ENCODE measurements at regions not wholly inside any gene's neighbourhood (a gene's known extent, or its start where the extent isn't known, plus 50 kb on each side); places are given as distances from the start of the nearest gene placed in this dataset.

DNA sequence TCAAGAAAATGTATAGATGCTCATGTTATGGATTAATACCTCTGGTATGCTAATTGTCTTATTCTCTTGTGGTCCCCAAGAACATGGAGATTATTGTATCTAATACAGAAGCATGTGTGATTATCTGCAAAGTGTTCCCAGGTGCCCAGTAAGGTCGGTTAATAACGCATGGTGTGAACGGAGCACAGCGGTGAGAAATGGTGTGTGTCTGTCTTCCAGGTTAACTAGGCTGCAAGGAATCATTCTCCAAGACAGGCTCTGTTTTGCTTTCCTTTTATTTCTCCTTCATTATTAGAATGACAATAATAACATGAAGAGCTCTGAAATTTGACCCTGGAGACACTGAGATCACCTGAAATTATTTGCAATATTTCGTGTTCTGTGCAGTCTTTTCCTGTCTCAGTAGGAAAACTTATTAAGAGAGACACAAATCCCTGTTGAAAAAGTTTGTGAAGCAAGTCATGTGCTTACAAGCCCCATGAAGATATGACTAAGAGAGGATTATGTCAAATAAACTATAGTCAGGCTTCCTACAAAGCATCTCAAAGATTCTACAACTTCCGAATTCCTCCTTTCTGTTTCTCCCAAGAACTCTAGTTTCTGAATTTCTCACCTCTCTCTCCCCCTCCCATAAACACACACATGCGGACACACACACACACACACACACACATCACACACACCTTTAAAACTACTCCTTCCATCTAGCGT, 230.9 kb downstream of the HS3ST1 start:
- intact Hi-C loops (cut with DNase I), result no loop called here
- TF ChIP-seq, protein P1, sequence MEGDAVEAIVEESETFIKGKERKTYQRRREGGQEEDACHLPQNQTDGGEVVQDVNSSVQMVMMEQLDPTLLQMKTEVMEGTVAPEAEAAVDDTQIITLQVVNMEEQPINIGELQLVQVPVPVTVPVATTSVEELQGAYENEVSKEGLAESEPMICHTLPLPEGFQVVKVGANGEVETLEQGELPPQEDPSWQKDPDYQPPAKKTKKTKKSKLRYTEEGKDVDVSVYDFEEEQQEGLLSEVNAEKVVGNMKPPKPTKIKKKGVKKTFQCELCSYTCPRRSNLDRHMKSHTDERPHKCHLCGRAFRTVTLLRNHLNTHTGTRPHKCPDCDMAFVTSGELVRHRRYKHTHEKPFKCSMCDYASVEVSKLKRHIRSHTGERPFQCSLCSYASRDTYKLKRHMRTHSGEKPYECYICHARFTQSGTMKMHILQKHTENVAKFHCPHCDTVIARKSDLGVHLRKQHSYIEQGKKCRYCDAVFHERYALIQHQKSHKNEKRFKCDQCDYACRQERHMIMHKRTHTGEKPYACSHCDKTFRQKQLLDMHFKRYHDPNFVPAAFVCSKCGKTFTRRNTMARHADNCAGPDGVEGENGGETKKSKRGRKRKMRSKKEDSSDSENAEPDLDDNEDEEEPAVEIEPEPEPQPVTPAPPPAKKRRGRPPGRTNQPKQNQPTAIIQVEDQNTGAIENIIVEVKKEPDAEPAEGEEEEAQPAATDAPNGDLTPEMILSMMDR (IDR thresholded peaks at IDR 0.05), result no peak
- TF ChIP-seq POLR2A (IDR thresholded peaks at IDR 0.05), result no peak
- Histone ChIP-seq H3K9me3 (replicated peaks in 1 of 3) (no peaks in the 10 kb centered on the region), H3K4me1 (replicated peaks in 1 of 2) (no peaks in the 10 kb centered on the region), H3K4me3 (no peak overlapping the region), H3K36me3 (replicated peaks in 1 of 2) (no peaks in the 10 kb centered on the region), H3K27me3 (no peaks in the 10 kb centered on the region), H3K27ac (no peak overlapping the region)
- WGBS, 4 donors, result 86 to 92% (median 89%) methylated on average over 8 of the region's 8 CpGs
- DNase-seq, result no peak

DNA sequence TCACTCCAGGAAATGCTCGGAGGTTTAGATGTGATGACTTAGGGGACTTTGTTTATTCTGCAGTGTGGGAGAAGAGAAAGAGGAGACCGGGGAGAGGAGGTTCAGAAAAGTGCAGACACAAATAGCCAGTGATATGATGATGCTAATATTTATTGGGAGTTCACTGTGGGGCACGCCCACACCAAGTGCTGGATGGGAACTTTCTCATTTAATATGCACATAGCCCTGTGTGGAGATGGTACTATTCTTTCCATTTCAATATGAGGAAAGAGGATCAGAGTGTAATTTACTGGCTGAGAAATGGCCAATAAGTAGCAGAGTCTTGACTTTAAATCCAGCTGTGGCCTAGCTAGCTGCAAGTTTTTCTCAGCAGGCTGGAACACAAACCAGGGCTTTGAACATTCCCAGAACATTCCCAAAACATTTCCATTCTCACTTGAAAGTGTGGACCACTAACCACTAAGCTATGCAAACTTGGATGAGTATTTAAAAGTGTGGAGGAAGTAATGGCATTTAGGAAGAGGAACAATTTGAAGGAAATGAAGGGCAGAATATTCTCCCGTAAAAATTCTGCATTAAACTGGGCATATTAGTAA, 231.7 kb downstream of the HS3ST1 start:
- intact Hi-C loops (cut with DNase I), result no loop called here
- H3K36me3 ChIP-seq (replicated peaks in 1 of 2), result no peaks in the 10 kb centered on the region
- no peak for DNase-seq
- no peaks in the 10 kb centered on the region for H3K27me3 ChIP-seq
- no peak overlapping the region for H3K27ac ChIP-seq
- whole genome bisulfite sequencing, 4 donors, result 56 to 78% (median 69%) methylated on average over 4 of the region's 4 CpGs
- H3K4me3 ChIP-seq, result no peak overlapping the region
- TF ChIP-seq, protein P1 (IDR thresholded peaks at IDR 0.05), result no peak
- H3K4me1 ChIP-seq (replicated peaks in 1 of 2), result no peaks in the 10 kb centered on the region
- H3K9me3 ChIP-seq (replicated peaks in 1 of 3), result no peaks in the 10 kb centered on the region

DNA sequence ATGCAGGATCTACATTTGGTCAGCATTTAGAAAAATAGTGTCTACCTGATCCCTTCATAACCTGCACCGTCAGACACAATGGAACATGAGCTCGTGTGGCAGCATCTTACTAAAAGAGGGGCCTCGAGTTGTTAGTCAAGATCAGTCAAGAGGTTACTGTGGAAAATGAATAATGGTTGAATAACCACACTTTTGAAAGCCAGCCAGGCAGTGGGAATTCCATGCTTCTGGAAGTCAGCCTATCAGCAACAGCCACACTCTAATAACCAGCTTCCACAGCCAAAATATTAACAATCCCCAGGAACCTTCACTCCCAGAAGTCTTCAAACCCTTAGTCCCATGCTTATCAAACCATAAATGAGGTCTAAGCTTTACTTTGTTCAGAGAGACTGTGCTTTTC, 234.3 kb downstream of the HS3ST1 start:
- 57 to 84% (median 66%) methylated on average over 3 of the region's 3 CpGs for WGBS, 4 donors

DNA sequence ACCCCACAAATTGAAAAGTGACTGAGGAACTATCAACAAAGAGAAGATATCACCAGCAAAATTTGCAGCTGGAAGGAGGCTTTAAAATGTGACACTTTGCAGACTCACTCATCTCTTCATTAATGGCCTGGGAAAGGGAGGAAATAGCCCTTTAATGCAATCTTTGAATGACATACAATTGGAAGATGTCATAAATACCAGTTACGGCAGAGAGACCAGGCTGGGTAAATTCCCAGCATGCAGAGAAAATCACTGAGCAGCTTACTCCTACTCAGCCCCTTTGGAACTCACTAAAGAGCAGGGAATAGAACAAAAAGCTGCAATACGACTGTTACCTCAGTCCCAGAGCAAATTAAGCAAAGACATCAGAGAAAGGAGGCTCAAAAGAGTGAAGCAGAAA, 238.9 kb downstream of the HS3ST1 start:
- no peaks in the 10 kb centered on the region for H3K9me3 ChIP-seq (replicated peaks in 1 of 3)
- H3K27ac ChIP-seq, result no peak overlapping the region
- DNase-seq, result no peak
- H3K4me1 ChIP-seq (replicated peaks in 1 of 2), result no peaks in the 10 kb centered on the region
- no peaks in the 10 kb centered on the region for H3K36me3 ChIP-seq (replicated peaks in 1 of 2)
- no peak for TF ChIP-seq POLR2A (IDR thresholded peaks at IDR 0.05)
- TF ChIP-seq, protein P1 (IDR thresholded peaks at IDR 0.05), result no peak
- 19 to 37% (median 33%) methylated on average over 2 of the region's 2 CpGs for WGBS, 4 donors
- intact Hi-C loops (cut with DNase I), result no loop called here
- H3K27me3 ChIP-seq, result no peaks in the 10 kb centered on the region
- no peak overlapping the region for H3K4me3 ChIP-seq

More for the DNA sequence above, 234.3 kb downstream of the HS3ST1 start:
- DNase-seq, result no peak
- intact Hi-C loops (cut with DNase I), result no loop called here
- Histone ChIP-seq H3K4me3 (no peak overlapping the region), H3K36me3 (replicated peaks in 1 of 2) (no peaks in the 10 kb centered on the region), H3K27ac (no peak overlapping the region), H3K4me1 (replicated peaks in 1 of 2) (no peaks in the 10 kb centered on the region), H3K9me3 (replicated peaks in 1 of 3) (no peaks in the 10 kb centered on the region), H3K27me3 (no peaks in the 10 kb centered on the region)
- no peak for TF ChIP-seq POLR2A (IDR thresholded peaks at IDR 0.05)
- TF ChIP-seq, protein P1 (IDR thresholded peaks at IDR 0.05), result no peak

All from adrenal gland (tissue), 9 donors.